ACHN (cell line): ENCODE measurements at regions not wholly inside any gene's neighbourhood (a gene's known extent, or its start where the extent isn't known, plus 50 kb on each side); places are given as distances from the start of the nearest gene placed in this dataset.

ENCODE experiments used
- DNase-seq: peaks from one replicate; pipeline ENCODE4 v3.0.0-alpha.2; 2015
- in situ Hi-C: cut with HindIII; loops from 2 replicates; pipeline ENCODE4 v1.10.0; 2017; ENCODE audit warnings: low sequenced_read_pairs, low pct_ligation_motif_present, low pct_unique_long_range_greater_than_20kb

- in situ Hi-C loops: no loop called here
- no peak for DNase-seq
Observed at GRCh38 chr1:63710308-63710707, 63.5 kb upstream of the ROR1 start.

DNA sequence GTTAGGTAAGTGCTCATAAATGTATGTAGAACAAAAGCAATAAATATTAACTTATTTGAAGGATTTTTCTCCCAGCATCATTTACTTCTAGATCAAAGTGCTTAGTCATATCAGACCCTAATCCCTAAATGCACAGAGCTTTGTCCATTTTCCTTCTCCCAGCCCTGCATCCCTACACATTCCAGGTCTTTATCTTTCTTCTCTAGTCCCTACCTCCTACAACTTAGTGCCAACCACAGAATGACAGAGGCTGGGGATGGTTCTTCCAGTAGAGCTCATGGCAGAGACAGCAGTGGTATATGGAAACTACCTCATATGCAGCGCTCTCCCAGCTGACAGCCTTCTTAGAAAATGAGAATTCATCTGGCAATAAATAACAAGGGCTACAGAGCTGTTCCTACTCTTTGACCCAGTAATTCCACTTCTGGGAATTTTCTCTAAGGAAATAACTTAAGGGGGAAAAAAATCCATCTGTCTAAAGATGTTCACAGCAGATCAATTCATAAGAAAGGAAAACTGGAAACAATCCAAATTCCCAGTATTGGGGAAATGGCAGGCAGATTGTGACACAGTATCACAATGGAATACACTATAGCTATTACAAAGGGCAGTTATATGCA lies 62.9 kb upstream of the ROR1 start:
- no peak for DNase-seq
- in situ Hi-C loops: no loop called here

DNA sequence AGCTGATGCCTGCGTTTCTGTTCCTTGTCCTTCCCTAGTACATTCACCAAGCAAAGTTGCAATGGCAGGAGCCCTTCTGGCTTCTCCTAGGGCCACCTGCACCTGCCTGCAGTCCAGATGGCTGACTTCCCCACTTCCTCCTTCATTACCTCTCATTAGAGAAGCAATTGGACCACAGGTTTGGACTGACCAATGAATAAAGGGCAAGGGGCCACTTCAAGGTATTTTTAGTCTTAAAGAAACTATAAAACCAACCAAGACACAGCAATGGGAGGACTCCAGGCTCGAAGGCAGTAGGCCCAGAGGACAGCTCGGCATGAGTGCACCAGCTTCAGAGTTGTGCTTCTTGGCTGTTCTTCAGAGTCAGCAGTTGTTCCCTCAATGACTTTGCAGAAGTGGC lies 60.8 kb upstream of the ROR1 start:
- in situ Hi-C loops: no loop called here
- DNase-seq: no peak

DNA sequence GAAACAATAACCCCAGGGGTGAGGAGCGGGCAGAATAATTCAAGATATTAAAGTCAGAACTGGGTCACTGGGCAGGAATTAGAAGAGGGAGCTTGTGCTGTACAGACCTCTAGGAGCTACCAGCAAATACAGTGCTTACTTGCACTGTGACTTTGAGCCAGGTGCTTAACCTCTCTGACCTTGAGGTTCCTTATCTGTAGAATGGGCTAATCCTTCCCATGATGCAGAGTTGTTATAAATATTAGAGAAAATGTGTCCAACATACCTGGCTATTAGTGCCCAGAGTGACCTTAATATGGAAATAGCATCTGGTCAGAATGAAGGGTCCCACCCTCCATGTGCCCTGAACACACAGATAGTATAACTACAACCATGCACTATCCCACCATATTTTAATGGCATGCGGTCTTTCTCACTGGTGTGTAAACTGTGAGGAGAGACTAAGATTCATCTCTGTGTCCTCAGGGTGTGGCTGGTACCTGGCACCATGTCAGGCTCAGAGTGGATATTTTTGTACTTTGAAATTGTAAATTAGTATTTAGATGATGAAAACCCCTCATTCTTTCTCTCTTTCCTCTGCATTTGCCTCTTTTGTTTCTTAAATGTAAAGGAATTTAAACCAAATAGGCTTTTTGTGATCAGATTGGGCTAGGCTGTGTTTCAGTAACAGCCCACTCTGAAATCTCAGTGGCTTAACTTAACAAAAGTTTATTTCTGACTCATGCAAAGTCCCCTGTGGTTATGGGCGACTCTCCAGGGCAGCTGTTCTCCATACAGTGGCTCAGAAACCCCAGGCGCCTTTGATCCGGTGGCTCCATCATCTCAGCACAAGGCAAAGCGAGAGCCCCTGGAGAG lies 60.0 kb upstream of the ROR1 start:
- DNase-seq: peak; percentile 53
- in situ Hi-C loops: no loop called here

GRCh38 chr1:63714482-63714760 lies 59.4 kb upstream of the ROR1 start:
- in situ Hi-C loops: no loop called here
- DNase-seq: no peak

DNA sequence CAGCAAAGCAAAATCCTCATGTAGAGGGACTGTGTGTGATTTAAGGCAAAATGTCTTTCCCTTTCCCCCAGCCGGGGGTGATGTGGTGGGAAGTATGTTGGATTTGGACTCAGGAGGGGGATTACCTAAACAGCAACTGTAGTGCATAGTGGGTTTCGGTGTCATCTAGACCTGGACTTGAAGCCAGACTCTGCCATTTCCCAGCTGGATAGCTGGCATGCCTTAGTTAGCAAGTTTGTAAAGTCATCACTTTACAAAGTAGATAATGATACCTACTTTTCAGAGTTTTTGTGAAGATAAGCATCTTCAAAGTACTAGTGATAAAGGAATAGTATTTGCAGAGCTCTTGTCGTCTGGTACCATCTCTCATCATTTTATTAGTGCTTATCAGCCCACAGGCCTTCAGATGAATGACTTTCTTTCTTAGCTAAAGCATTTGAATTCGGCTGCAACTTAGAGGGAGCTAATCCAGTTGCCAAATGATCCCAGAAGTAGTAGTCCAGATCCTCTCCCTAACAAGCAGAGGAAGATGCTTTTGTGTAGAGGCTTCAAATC lies 56.2 kb upstream of the ROR1 start:
- no peak for DNase-seq
- in situ Hi-C loops: no loop called here

DNA sequence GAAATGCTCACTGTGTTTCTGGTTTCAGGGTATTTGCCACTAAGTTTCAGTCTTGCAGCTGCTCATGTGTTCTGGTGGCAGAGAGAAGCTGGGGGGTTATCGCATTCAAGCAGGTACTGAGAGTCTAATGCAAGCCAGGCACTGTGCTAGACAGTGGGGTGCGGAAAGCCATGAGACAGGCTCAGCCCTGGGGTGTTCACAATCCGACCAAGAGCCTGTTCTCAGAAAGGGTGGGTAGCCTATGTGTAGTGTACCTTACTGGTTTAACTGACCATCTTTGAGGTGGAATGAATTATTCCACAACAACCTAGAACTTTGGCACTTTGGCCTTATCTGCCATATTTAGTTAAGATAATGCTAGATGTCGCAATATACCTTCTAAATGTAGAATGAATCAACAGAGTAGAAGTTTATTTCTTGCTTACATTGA lies 55.3 kb upstream of the ROR1 start:
- in situ Hi-C loops: no loop called here
- DNase-seq: no peak

GRCh38 chr1:63721531-63722189 lies 52.2 kb upstream of the ROR1 start:
- in situ Hi-C loops: no loop called here
- peak; percentile 26 for DNase-seq

- DNase-seq: no peak
- in situ Hi-C loops: no loop called here
Observed at GRCh38 chr1:63723602-63724001, 50.2 kb upstream of the ROR1 start.
